ENCODE measurements at regions not wholly inside any gene's neighbourhood (a gene's known extent, or its start where the extent isn't known, plus 50 kb on each side); places are given as distances from the start of the nearest gene placed in this dataset.
A peak's percentile ranks its signal among the peaks of the same experiment; 100 is the strongest.

DNA sequence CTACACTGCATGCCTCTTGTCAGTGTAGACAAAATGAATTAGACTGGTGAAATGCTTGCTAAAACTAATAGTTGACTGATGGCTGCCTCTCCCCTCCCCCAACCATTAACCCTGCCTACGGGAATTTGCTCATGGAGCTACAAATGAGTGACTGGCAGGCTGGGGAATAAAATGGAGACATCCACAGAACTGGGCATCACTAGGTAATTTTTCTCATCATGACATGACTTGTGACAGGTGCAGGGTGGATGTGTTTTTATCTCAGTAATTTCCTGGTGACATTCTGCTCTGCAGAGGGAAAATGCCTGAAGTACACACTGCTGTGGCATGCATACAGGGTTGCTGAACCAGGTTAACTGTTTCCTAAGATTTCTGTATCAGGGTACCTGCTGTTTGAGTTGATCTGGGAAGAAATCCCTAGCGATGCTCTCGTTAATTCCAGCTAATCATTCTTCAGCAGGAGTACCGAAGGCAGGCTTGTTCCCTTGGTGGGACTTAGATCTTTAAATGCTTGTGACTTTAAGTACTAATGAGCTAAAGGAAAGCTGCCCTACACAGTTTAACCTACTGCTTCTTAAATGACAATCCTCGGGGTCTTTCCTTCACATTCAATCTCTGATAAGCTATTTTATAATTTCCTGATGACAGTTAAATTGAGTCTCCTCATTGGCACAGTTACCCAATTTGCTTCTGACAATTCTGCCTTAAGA, 376.3 kb upstream of the LCORL start:
- DNase-seq: no peak

GRCh38 chr4:18394656-18395055, 373.1 kb upstream of the LCORL start:
- no peak for DNase-seq

DNA sequence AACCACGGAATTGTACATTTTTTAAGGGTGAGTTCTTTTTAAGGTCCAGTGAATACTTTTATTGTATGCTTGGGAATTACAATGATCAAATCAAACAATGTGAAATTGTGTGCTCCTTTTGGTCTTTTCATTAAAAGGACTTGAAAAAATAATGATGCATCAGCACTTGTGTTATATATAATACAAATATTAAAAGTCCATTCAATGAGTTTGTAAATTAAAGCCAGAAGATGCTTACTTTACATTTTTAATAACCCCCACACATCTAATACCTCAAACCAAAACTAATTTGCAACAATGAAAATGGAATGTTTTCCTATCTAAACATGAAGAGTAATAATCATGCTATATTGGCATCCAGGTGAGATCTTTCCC, 369.8 kb upstream of the LCORL start:
- DNase-seq: no peak

GRCh38 chr4:18390655-18391353, 369.2 kb upstream of the LCORL start:
- no peak for DNase-seq

DNA sequence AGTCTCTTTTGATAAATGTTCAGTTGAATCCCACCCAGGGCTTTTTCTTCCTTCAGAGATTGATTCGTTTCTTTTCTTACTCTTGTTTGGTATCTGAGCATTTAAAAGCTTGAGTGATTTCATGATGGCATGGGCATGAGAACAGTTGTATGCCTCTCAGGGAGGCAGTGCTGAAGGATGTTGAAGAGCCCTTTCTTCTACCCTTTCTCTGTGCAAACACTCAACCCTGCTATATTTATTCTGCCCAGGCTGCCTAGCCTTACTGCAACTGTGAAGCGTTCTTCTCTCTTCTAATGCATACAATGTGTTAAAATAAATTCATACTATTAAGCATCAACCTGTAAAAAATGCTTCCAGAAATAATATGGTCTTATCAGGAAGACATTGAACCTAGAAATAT, 367.6 kb upstream of the LCORL start:
- no peak for DNase-seq

GRCh38 chr4:18388039-18388438, 366.5 kb upstream of the LCORL start:
- DNase-seq: no peak

- DNase-seq: no peak
Observed at GRCh38 chr4:18381186-18381585, 359.6 kb upstream of the LCORL start.

DNA sequence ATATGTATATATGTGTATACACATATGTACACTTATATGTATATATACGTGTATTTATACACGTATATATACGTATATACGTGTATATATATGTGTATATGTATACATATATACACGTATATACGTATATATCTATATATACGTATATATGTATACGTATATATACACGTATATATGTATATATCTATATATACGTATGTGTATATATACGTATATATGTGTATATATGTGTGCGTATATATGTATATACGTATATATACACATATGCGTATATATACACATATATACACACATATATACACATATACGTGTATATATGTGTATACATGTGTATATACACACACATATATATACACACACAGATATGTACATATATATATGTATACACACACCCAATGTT, 348.0 kb upstream of the LCORL start:
- DNase-seq: no peak

DNA sequence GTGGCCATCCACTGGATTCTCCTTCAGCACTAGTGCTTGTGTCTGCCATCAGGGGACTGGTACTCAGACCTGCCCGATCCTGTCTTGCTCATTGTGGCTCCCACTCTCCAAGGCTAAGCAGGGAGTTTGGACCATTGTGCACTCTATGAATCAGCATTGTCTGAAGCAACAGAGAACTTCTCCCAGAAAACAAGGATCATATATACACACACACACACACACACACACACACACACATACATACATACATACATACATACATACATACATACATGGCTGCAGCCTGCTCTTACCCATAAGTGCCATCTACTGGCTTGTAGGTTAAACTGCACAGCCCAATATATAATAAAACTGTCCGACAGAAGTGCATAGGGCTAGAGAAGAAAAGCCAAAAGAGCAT, 345.3 kb upstream of the LCORL start:
- no peak for DNase-seq

GRCh38 chr4:18366136-18366535, 344.6 kb upstream of the LCORL start:
- no peak for DNase-seq

DNA sequence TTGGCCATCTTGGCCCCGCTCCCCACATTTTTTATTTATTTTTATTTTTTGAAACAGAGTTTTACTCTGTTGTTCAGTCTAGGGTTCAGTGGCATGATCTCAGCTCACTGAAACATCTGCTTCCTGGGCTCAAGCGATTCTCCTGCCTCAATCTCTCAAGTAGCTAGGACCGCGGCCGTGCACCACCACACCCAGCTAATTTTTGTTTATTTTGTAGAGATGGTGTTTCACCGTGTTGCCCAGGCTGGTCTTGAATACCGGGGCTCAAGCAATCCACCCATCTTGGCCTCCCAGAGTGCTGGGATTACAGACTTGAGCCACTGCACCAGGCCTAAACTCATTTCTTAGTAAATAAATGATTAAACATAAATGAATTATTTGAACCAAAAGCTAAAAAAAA, 322.0 kb upstream of the LCORL start:
- DNase-seq: no peak

- DNase-seq: no peak
Observed at GRCh38 chr4:18342847-18343246, 321.3 kb upstream of the LCORL start.

DNA sequence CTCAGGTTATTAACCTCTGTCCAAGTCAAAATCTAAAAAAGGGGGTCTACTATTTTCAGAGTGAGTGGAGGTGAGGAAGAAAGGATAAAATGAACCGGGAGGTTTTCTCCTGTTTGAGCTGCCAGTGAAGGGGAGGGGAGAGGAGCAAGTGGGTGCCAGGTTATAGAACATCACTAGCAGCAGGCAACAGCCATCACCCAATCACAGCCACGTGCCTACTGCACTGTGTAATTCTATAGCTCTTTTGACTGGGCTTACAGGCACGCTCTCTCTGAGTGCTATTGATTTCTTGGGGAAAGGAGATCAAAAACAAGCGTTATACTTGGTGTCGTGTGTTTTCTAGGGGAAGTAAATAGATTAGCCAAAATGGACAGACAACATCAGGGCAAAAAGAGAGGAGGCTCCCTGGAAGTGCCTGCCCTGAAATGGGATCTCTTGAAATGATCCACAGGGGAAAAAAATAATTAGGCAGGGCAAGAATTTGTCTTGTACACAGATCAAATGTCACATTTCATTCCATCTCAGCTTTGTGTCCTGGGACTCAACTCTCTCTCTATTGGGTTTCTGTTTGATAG, 300.5 kb upstream of the LCORL start:
- DNase-seq: no peak

DNA sequence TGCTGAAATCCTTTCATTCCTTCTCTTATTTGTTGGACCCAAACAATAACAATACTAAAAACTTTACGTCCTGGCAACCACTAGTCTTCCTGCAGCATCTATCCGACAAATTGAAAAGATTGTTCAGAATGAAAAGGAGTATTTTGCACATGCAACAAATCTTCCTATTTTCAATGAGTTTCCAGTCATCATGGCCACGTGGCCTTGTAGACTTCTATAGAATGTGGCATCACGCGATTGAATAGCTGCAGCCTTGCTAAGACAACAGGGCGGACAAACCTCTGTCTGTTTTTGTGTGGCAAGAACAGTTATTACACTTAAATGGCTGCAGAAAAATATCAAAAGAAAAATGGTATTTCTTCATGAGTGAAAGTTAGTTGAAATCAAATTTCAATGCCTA, 297.9 kb upstream of the LCORL start:
- no peak for DNase-seq

DNA sequence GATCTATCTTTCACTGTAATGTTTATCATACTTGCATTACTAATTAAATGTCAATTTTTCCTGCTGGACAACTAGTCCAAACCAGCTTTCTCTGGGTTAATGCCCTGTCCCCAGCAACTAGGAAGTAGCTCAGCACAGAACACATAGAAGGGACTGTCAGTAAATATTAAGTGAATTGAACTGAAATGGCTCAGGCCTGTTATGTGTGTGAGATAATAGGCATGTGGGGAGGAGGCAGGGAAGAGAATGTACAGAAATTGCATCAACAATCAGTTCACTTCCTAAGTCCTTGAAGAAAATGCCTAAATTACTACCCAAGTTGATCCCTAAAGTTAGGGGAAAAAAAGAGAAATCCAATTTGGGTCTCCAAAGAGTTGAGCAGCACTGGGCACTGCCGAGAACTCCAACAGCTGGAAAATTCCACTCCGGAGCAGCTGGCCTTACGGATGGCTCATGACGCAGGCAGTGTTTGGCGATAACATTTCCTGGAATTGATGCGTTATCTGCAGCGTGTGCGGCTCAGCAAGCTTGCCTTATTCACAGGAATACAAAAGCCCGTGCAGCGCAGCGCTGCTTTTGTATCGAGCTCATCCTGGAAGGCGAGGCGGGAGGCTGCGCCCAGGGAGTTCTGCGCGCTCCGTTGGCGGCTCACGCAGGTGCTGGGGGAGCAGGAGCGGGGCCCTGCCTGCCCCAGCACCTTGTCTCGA, 297.3 kb upstream of the LCORL start:
- DNase-seq: peak; percentile 59

- no peak for DNase-seq
Observed at GRCh38 chr4:18314731-18315130, 293.2 kb upstream of the LCORL start.

DNA sequence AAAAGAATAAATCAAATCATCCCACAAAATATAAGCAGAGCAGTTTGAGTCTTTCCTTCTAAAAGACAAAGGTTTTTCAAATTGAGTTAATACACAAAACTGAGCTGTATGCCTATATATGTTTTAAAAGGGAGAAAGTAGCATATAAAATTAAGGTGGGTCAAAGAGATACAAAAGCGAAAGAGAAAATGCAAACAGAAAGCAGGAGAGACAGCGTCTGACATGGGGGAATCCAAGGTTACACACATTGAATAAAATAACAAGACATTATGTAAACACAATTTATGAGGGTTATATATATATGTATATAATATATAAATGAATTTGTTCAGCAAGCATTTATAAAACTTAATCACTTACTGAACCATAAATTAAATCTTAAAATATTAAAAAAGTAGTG, 276.1 kb upstream of the LCORL start:
- DNase-seq: no peak

DNA sequence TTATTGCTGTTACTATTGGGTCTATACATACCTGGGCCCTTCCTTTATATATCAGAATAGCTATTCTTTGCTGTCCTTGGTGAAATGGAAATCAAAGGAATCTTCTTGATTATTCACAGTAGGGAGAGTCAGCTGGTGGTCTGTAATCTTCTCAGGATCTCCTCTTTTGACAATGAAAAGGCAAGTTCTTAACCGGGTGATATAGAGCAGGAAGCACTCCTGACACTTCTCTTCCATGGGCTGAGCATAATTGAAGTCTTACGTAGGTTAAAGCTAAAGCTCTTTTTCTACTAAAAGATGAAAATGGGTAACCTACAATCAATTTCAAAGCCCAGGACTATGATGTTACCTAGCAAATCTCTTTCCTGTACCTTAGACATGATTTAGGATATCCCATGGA, 274.9 kb upstream of the LCORL start:
- no peak for DNase-seq

- no peak for DNase-seq
Observed at GRCh38 chr4:18294846-18295245, 273.3 kb upstream of the LCORL start.

DNA sequence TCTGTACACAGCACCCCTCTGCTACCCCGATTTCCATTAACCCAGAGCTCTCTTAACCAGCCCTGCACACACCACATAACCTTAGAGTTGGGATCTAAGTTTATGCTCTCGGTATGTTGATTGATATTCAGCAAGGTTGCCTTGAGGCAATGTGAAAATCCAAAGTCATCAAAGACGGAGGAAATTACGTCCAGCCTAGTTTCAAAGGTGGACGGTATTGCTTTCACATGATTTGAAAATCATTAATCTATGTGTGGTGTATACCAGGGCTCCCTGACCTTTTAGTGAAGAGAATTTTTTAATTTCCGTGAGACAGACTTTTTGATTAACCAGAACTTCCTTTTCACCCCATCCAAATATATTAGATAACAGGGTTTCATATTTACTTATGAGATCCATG, 272.5 kb upstream of the LCORL start:
- DNase-seq: no peak

DNA sequence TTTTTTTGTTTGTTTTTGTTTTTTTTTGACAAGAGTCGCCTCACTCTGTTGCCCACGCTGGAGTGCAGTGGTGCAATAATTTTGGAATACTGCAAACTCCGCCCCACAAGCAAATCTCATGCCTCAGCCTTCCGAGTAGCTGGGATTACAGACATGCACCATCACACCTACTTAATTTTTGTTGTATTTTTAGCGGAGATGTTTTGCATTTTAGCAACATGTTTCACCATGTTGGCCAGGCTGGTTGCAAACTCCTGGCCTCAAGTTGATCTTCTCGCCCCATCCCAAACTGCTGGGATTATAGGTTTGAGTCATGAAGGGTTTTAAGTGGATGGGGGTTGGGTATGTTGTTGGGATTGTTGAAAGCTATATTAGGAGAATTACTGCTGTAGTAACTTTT, 270.9 kb upstream of the LCORL start:
- no peak for DNase-seq

GRCh38 chr4:18291981-18292380, 270.4 kb upstream of the LCORL start:
- no peak for DNase-seq

DNA sequence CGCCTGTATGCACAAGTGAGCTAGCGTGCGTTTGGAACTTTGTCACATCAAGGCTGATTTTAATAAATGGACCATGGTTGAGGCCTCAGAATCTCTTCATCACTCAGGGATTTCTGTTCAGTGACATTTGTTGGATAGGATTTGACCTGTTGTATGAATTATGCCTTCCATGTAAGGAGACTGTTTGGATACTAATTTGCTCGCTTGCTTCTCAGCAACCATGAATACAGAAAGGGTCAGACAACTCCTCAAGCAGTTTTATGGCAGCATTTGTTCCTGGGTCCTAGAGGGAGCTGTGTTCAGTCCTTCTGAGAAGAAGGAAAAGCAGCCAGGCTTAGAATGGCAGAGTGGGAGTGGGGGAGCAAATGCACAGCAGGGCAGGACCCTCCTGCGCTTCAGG, 269.7 kb upstream of the LCORL start:
- no peak for DNase-seq

- no peak for DNase-seq
Observed at GRCh38 chr4:18285357-18285756, 263.8 kb upstream of the LCORL start.

Measured in right forelimb (tissue), 1 donor.